Cerebellar nuclear complex (tissue), 1 donor: ENCODE measurements at regions not wholly inside any gene's neighbourhood (a gene's known extent, or its start where the extent isn't known, plus 50 kb on each side); places are given as distances from the start of the nearest gene placed in this dataset.
"Not testable (repeated sequence)": the region's sequence is repeated elsewhere in the genome, so short reads cannot be mapped to it uniquely, and the experiment has no call there.

Source experiments
- DNase-seq, 2 experiments: peaks; one replicate each; lab custom pipeline; 2025; lab: John Stamatoyannopoulos, UW

DNA sequence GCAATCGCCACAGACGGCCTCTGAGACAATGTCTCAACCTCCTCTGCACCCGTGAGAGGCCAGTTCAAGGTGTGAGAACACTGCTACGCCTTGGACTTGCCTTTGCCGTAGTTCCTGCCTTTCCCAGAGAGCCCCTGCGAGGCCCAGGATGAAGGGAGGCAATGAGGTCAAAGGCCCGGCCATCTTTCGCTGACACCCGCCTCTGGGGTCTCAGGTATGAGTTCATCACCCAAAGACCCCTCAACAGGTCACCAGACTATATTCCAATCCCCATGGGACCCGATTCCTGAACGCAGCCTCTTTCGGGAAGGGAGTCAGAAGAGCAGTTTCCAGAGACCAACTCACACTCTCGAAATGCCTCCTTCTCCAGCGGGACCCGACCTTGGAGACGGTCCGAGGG, 573.5 kb downstream of the KCNJ18 start:
- no peak for DNase-seq

DNA sequence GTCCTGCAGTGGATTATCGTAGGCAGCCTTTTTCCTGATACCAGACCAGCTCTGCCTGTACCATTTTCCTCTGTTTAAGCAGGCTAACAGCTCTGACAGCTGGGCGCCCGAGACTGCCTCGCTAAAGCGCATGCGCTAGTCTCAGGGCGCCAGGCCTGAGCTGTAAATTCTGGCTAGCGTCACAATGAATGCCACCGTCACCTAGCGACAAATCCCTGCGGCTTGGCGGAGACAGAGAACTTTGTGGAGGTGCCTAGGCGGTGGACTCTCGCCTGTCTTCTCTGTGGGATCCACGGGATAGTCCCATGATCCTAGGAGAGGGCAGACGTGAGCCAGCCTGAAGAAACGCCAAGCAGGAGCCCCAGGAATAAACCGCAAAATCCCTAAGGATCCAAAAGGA, 573.9 kb downstream of the KCNJ18 start:
- DNase-seq: no peak

DNA sequence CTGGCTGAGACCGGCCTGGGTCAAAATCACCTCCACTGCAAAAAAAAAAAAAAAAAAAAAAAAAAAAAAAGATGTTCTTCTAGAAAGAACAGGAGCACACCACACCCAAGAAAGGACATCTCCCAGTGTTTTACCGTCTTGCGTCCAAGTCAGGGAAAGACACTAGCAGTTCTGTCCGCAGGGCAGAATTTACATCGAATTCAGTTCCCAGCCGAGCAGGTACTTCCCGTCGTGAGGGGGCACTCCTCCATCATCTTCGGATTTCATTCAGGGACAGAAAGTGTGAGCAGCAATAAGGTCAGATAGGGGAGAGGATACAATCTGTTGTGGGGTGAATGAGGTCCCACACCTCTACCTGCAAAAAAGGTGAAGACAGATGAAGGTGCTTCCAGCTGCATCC, 574.7 kb downstream of the KCNJ18 start:
- no peak for DNase-seq

DNA sequence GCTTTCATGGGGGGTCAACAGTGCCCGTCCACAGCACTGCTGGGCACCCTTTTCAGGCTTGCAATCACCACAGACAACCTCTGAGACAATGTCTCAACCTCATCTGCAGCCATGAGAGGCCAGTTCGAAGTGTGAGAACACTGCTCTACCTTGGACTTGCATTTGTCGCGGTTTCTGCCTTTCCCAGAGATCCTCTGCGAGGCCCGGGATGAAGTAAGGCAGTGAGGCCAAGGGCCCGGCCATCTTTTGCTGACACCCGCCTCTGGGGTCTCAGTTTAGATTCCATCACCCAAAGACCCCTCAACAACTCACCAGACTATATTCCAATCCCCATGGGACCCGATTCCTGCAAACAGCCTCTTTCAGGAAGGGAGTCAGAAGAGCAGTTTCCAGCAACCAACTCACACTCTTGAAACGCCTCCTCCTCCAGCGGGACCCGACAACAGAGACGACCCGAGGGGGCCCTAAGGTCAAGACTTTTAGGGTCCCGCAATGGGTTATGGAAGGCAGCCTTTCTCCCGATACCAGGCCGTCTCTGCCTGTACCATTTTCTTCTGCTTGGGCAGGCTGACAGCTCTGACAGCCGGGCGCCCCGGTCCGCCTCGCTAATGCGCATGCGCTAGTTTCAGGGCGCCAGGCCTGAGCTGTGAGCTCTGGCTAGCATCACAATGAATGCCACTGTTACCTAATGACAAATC, 576.0 kb downstream of the KCNJ18 start:
- DNase-seq: no peak

DNA sequence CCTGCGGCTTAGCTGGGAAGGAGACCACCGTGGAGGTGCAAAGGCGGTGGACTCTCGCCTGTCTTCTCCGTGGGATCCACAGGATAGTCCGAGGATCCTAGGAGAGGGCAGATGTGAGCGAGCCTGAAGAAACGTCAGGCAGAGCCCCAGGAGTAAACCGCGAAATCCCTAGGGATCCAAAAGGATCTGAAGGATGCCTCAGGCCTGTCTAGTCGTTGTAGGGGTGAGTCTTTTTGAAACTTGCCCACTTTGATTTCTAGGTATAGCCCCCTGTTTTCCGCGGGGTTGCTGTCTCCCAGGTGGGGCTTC, 576.5 kb downstream of the KCNJ18 start:
- DNase-seq: no peak

DNA sequence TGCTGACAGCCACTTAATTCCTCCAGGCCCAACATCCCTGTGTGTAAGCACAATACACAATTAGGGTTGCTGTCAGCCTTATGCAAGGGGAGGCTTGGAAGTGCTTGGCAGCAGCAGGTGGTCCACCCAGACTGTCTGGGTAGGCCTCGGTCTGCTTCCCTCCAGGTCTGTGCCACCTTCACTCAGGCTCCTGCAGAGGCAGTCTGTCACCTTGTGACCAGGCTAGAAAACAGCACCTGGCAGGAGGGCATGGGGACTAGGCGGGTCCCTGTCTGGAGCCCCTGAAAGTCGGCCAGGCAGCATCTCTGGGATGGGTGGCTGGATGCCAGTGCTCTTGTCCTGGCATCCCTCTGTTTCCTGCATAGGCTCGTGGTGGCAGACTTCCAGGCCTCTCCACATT, 578.1 kb downstream of the KCNJ18 start:
- no peak for DNase-seq

DNA sequence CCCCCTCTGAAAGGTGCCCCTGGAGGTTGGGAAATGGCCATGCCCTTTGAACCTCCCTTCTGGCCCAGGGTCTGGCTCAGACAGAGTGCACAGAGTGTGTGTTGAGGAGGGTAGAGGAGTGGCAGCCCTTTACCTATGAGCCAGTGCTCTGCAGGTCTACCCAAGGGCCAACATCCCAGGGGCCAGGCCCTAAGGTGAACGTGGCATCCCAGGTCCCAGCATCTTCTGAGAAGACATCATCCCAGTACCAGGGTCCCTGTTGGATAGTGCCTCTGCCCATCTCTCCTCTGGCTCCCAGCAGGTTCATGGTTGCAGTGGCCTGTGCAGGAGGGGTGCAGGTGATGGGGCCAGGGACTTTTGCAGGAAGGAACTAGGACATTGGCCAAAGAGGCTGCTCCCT, 578.5 kb downstream of the KCNJ18 start:
- not testable (repeated sequence) for DNase-seq

DNA sequence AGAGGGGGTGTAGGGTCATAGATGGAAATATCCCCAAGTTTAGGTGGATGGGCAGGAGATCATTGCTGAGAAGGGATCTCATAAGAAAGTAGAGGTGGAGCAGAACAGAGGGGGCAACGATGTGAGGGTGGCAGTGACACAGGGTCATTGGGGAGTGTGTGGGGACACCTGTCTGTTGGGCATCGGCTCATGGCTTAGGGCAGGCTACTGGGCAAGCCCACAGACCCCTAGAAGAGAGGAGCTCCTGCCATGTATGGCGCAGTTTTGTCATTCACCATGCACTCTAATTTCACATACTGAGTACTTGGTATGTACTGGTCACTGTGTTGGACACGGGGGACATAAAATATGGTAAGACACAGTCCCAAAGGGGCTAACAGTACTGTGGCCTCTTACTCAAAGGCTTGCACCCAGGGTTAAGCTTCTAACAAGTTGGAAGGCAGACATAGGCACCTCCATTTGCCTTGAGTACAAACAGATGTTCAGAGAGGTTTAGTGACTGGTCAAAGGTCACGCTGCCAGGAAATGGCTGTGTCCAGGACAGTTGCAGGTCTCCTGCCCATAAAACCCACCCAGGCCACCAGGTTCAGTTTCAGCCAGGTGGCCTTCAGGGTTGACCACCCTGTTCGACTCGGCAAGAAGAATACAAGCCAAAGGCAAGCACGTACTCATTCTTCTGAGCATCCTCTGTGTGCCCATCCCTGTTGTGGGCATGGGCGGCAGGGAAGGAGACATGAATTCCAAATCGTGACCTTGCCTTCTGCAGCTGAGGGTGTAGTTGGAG, 580.2 kb downstream of the KCNJ18 start:
- no peak for DNase-seq

DNA sequence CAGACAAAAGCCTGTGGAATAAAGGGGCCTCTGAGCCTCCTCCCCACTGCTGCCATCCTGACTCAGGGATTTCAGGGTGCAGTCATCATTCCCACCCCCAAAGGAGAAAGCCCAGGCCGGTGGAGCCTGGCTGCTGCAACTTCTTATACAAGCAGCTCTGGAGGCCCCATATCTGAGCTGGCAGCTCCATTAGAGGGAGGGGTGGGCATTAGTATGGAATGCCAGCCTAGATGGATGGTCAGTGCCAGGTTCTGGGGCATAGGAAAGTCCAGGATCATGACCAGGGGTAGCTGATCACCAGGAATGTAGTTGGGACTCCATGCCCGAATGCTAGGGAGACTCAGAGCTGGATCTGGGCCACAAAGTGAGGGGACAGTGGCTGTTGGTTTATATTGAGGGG, 581.0 kb downstream of the KCNJ18 start:
- no peak for DNase-seq

DNA sequence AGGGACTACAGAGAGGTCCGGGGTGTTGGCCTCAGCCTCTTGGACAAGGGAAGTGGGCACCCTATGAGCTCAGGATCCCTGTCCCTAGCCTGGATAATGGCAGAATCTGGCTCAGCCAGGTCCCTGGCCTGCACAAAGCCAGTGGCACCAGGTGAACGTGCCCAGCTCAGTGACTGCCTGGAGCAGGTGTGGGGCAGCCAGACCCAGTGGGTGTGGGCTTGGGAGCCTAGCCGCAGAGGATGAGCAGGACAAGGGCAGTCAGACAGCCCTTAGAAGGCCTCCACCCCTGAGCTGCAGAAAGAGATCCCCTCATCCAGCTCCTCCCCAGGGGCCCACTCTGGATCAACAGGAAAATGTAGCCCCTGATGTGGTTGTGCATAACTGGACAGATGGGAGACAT, 585.3 kb downstream of the KCNJ18 start:
- no peak for DNase-seq

DNA sequence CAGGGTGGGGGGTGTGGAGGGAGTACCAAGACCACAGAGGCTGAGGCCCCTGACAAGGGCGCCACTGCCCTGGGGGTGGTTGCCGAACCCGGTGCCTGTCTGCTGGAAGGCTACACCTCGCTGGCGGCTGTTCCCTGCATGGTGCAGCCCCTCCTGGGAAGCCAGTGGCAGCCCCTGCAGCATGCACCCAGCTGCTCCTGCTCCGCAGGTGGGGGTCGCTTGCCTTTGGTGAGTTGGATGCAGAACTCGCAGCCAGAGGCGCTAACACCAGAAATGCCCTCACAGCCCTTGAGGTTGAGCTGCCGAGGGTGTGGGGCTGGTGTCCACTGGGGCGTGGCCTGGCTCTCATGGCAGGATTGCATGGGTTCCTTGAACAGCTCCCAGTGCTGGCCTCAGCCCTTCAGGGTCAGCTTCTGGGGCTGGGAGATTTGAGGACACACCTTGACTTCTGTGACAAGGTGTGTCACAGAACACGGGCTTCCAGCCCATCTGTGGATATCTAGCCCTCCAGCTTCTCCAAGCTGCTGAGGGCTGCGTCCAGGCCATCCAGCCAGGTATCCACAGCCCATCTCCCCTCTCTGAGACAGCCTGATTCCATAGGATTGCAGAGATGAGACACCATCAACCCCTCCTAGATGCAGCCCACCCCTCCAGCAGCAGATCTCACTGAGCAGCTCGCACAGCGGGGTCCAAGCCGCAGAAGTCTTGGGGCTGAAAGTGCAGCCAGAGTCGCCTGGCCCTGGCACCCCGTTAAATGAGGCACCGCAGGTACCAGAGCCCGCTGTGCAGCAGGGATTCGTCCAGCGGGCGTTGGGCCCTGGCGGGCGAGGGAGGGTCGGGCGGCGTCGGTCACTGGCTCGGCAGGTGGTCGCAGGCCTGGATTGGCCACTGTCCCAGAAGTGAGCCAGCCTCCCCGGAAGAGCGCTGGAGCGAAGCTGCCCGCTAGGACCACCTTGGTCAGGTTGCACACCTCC, 586.3 kb downstream of the KCNJ18 start:
- DNase-seq: no peak

DNA sequence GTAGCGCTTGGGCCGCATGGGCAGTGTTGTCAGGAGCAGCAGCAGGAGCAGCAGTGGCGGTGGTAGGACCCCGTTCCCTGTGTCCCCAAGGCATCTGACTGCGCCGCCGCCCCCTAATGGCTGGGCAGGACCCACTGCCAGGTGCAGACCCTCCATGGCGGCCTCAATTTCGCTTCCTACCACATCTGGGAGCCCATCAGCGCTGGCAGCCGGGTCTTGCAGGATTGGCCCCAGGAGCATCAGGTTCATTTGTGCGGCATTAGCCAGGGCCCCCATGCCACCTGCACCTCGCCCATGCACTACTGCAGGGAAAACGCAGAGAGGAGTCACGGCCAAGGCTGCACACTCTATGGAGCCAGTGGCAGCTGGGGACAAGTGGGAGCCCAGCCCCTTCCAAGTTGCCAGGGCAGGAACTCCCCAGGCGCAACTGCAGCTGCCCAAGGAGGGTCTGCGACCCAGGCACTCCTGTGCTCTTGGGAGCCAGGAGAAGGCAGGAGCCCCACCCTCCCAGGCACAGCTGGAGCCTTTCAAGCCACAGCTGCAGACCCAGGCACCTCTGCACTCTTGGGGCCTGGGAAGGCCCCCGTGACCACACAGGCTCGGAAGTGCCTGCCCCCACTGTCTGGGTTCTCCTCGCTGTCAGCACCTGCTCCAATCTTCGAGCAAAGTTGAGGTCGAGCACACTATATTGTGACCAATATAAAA, 594.2 kb downstream of the KCNJ18 start:
- no peak for DNase-seq

DNA sequence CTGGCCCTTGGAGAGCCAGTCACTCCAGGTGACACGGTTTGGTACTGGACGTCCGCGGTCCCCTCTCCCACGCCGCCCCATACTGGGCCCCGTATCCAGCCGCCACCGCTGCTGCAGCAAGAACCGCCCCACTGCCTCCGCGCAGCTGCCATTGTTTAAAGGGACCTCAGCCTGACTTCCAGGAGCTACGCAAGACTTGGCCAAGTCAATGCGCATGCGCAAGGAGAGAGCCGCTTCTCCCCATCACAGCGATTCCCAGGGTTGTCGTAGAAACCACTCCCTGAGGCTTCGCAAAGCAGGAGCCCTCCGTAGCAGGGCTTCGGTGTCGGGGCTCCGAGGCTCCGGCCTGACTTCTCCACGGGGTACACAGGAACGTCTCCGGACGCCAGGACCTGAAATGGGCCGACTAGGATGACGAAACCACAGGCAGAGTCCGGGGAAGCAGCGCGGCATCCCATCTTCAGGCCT, 606.2 kb downstream of the KCNJ18 start:
- DNase-seq: not testable (repeated sequence)

DNA sequence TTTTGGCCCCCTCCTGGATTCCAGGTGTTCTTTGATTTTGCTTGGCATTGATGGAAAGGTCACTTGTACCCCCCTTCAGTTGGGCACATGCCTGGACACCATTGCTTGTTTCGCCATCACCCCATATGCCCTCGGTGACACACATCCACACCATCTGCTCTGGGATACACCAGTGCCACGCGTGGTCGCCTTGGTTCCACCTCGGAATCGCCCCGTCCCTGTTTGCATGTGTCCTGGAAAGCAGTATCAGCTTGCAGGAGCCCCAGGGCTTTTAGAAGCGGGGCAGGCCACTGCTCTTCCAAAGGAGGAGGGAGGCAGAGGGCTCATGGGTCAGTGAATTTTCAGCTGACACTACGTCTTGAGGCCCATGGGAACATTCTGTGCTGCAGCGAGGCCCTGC, 607.9 kb downstream of the KCNJ18 start:
- no peak for DNase-seq

DNA sequence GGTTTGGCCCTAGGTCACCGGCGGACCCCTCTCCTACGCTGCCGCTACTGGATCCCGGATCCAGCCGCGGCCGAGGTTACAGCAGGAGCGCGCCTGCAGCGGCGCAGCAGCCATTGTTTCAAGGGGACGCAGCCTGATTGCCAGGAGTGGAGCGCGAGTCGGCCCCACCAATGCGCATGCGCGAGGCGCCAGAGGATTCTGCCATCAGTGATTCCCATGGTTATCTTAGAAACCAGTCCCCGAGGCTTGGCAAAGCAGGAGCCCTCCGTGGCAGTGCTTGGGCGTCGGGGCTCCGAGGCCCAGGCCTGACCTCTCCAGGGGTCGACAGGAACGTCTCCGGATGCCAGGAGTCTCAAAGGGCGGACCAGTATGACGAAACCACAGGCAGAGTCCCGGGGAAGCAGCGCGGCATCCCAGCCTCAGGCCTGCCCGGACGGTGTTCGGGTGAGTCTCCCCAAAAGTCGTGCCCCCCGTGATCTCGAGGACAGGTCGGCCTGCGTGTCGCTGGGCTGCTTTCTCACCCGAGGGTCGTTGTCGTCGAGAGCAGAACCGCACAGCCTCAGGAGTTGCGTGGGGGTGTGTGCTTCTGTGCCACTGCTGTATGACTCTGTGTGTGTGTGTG, 608.5 kb downstream of the KCNJ18 start:
- DNase-seq: no peak

DNA sequence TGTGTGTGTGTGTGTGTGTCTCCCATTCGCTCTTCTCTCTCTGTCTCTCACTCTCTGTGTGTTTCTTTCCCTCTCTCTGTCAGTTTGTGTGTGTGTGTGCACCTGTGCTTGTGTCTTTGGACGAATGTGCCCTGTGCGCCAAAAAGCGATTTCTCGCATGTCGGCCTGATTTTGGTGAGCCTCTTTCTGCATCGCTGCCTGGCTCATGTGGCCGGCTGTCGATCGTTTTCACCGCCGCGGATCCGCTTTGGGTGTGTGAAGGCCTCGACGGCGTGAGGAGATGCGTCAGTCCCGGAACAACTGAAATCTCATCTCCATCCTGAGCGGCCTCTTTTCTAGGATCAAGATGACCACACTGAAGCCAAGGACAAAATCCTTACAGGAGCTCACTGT, 609.0 kb downstream of the KCNJ18 start:
- no peak for DNase-seq

DNA sequence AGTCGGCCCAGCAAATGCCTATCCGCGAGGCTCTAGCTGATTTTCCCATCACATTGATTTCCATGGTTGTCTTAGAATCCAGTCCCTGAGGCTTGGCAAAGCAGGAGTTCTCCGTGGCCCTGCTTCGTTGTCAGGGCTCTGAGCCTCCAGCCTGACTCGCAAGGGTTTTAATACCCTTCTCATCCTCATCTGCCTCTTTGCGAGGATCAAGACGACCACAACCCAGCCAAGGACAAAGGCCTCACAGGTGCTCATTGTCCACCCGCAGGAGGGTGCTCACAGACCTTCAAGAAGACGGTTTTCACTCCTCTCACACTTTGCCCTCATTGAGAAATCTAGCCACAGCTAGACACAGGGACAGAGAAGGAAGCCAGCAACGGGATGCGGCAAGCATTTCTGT, 610.8 kb downstream of the KCNJ18 start:
- no peak for DNase-seq

DNA sequence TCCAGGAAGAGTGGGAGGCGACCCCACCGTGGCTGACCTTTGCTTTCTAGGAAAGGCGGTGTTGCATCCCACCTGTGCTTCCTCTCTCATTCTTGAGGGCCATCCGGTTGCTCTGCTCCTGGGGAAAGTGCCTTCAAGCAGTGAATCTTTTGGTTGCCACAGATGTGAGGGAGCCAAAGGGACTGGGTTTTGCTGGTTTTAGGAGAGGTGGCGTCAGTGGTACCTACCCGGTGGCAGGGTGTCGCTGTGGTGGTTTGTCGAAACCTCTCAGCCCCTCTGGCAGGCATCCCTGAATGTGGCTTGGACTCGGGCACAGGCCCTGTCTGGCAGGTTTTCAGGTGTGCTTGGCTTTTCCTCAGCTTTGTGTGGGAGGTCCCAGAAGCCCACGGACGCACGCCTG, 611.5 kb downstream of the KCNJ18 start:
- DNase-seq: no peak

DNA sequence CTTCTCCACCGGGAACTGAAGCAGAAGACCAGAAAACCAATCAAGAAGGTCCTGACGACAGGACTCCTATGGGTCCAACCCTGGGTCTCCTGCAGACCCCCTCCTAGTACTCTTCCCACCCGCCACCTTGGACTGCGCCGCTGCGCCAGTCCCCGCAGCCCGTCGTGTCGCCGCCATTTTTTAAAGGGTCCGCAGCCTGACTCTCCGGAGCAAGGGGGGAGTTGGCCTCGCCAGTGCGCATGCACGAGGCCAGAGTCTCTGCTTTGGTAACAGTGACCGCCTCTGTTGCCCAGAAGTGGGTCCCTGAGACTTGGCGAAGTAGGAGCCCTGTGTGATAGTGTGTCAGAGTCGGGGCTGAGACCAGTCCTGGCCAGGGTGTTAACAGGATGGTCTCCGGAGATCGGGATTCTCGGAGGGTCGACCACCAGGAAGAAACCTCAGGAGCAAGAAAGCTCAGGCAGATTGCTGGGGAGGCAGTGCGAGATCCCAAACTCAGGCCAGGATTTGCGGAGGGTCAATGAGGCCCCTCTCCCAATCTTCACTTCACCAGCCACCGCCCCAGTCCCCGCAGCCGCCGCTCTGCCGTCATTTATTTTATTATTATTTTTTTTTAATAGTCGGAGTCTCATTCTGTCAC, 612.5 kb downstream of the KCNJ18 start:
- no peak for DNase-seq

DNA sequence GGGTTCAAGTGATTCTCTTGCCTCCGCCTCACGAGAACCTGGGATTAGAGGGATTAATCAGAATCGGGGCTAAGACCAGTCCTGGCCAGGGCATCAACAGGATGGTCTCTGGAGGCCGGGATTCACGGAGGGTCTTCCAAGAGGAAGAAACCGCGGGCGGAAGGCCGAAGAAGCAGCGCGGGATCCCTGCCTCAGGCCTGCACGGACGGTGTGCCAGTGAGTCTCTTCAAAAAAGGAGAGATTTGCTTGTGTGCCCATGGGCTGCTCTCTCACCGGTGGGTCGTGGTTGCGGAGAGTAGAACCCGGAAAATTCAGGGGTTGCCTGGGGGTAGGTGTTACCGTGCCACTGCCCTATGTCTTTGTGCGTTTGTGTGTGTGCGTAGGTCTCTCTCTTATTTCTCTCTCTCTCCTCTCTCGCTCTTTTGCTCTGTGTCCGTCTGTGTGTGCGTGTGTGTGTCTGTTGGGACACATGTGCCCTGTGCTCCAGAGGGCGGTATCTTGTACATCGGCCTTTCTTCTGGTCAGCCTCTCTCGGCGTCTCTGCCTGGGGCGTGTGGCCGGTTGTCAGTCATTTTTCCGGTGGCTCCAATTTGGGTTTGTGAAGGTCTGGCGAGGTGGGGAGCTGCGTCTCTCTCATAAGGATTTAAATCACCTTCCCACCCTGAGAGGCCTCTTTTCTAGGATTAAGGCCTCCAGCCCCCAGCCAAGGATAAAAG, 613.2 kb downstream of the KCNJ18 start:
- DNase-seq: no peak
